ENCODE measurements at regions not wholly inside any gene's neighbourhood (a gene's known extent, or its start where the extent isn't known, plus 50 kb on each side); places are given as distances from the start of the nearest gene placed in this dataset.

GRCh38 chr2:142484111-142484510 is 353.3 kb upstream of the LRP1B start:
- in situ Hi-C loops (cut with HindIII; ENCODE audit: low sequenced_read_pairs): no loop called here
- no peak for DNase-seq (ENCODE audit: low read depth)
- no peak for TF ChIP-seq CTCF (IDR thresholded peaks at IDR 0.05; ENCODE audit: low read depth, low read length, missing control alignments)
- H3K4me3 ChIP-seq (ENCODE audit: low read depth, low read length): no peak overlapping the region

- no peak overlapping the region for H3K4me3 ChIP-seq (ENCODE audit: low read depth, low read length)
- no peak for DNase-seq (ENCODE audit: low read depth)
- TF ChIP-seq CTCF (IDR thresholded peaks at IDR 0.05; ENCODE audit: low read depth, low read length, missing control alignments): no peak
- in situ Hi-C loops (cut with HindIII; ENCODE audit: low sequenced_read_pairs): no loop called here
These were observed 352.8 kb upstream of the LRP1B start for GRCh38 chr2:142483653-142484052.

GRCh38 chr2:142478206-142478605 is 347.4 kb upstream of the LRP1B start:
- H3K4me3 ChIP-seq (ENCODE audit: low read depth, low read length): no peak overlapping the region
- no peak for TF ChIP-seq CTCF (IDR thresholded peaks at IDR 0.05; ENCODE audit: low read depth, low read length, missing control alignments)
- no peak for DNase-seq (ENCODE audit: low read depth)
- in situ Hi-C loops (cut with HindIII; ENCODE audit: low sequenced_read_pairs): no loop called here

DNA sequence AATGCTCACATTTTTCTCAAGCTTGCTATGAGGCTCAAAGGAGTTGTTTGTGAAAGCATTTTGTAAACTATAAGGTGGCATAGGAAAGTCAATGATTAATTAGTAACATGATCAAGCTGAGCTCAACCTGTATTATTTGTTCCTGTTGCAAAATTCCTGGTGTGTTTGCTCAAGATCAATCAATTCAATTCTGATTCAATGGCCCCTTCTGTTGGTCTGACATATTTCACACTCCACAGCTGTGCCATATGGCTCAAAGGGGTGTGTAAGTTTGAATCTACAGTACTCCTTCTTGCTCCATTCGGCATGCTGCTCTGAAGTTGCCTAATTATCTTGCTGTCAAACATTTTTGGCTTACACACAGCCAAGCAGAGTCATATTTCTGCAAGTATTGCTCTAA is 341.6 kb upstream of the LRP1B start:
- no peak overlapping the region for H3K4me3 ChIP-seq (ENCODE audit: low read depth, low read length)
- in situ Hi-C loops (cut with HindIII; ENCODE audit: low sequenced_read_pairs): no loop called here
- DNase-seq (ENCODE audit: low read depth): no peak
- no peak for TF ChIP-seq CTCF (IDR thresholded peaks at IDR 0.05; ENCODE audit: low read depth, low read length, missing control alignments)

DNA sequence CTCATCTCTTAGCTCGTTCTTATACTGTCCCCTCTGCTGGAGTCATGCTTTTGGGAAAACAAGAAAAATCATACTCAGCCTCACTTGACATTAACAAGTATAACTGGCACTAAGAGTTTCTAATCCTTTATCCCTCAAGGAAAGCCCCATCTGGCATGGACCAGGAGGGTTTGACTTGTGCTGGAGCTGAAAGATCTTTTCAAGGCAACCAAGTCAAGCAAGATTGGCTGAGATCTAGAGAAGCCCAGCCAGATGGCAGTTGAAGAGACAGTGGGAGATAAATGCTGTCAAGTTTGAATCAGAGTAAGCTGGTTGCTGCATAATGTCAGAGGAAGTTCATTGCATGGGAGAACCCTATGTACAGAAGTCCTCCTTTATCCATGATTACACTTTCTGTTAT is 336.5 kb upstream of the LRP1B start:
- in situ Hi-C loops (cut with HindIII; ENCODE audit: low sequenced_read_pairs): no loop called here
- DNase-seq (ENCODE audit: low read depth): no peak
- TF ChIP-seq CTCF (IDR thresholded peaks at IDR 0.05; ENCODE audit: low read depth, low read length, missing control alignments): no peak
- H3K4me3 ChIP-seq (ENCODE audit: low read depth, low read length): no peak overlapping the region

- no peak for TF ChIP-seq CTCF (IDR thresholded peaks at IDR 0.05; ENCODE audit: low read depth, low read length, missing control alignments)
- no peak for DNase-seq (ENCODE audit: low read depth)
- H3K4me3 ChIP-seq (ENCODE audit: low read depth, low read length): no peak overlapping the region
- in situ Hi-C loops (cut with HindIII; ENCODE audit: low sequenced_read_pairs): no loop called here
These were observed 332.2 kb upstream of the LRP1B start for GRCh38 chr2:142463047-142463446.

GRCh38 chr2:142462306-142462705 is 331.5 kb upstream of the LRP1B start:
- DNase-seq (ENCODE audit: low read depth): no peak
- H3K4me3 ChIP-seq (ENCODE audit: low read depth, low read length): no peak overlapping the region
- no peak for TF ChIP-seq CTCF (IDR thresholded peaks at IDR 0.05; ENCODE audit: low read depth, low read length, missing control alignments)
- in situ Hi-C loops (cut with HindIII; ENCODE audit: low sequenced_read_pairs): no loop called here

Data from astrocyte of the cerebellum (primary cell).